H1 (cell line): ENCODE measurements at regions not wholly inside any gene's neighbourhood (a gene's known extent, or its start where the extent isn't known, plus 50 kb on each side); places are given as distances from the start of the nearest gene placed in this dataset.

Source experiments
- BRCA1 ChIP-seq: IDR thresholded peaks from 2 replicates; pipeline ENCODE4 v1.6.1; 2012; ENCODE audit warnings: low read depth, low read length, improper control_type of control experiment
- CHD2 ChIP-seq: IDR thresholded peaks from 2 replicates; pipeline ENCODE4 v1.6.1; 2012; ENCODE audit warnings: low read length, improper control_type of control experiment
- CTCF ChIP-seq, 3 experiments: IDR thresholded peaks; 1 replicate in 2 of 3; 2 replicates in 1 of 3; pipeline versions ENCODE4 v1.5.1 to v1.6.1; 2011; ENCODE audit warnings: low read length in 3 of 3, mild to moderate bottlenecking in 3 of 3, inconsistent platforms in 2 of 3, low read depth in 1 of 3, moderate library complexity in 1 of 3; ENCODE audit not compliant: insufficient read depth in 1 of 3; ENCODE audit errors: control extremely low read depth in 1 of 3
- EZH2 ChIP-seq: fragments of 200-600 bp; sonication (generic); IDR thresholded peaks from 2 replicates; pipeline ENCODE4 v1.7.1; 2012; ENCODE audit warnings: low read depth, mild to moderate bottlenecking, moderate library complexity, low read length, inconsistent platforms; ENCODE audit not compliant: severe bottlenecking
- GABPA ChIP-seq: IDR thresholded peaks from 2 replicates; pipeline ENCODE4 v1.6.1; 2011; ENCODE audit warnings: mild to moderate bottlenecking, low read length, moderate library complexity, borderline replicate concordance; ENCODE audit not compliant: insufficient read depth
- KDM1A ChIP-seq: fragments of 200-600, 300-600 bp; sonication (generic); IDR thresholded peaks from 2 replicates; pipeline ENCODE4 v1.7.1; 2016; ENCODE audit warnings: mild to moderate bottlenecking, low read length, borderline replicate concordance
- MAX ChIP-seq: IDR thresholded peaks from 2 replicates; pipeline ENCODE4 v1.6.1; 2012; ENCODE audit warnings: inconsistent platforms
- POLR2A ChIP-seq, 2 experiments: IDR thresholded peaks; 1 replicate in 1 of 2; 2 replicates in 1 of 2; pipeline ENCODE4 v1.6.1; 2011; ENCODE audit warnings: low read depth in 2 of 2, low read length in 2 of 2, mild to moderate bottlenecking in 2 of 2; ENCODE audit errors: control extremely low read depth in 1 of 2
- SIRT6 ChIP-seq: IDR thresholded peaks from one replicate; pipeline ENCODE4 v1.7.1; 2012; ENCODE audit warnings: low read length, inconsistent platforms
- TBP ChIP-seq: IDR thresholded peaks from 2 replicates; pipeline ENCODE4 v1.6.1; 2011; ENCODE audit warnings: low read depth, low read length, improper control_type of control experiment
- TCF12 ChIP-seq: IDR thresholded peaks from 2 replicates; pipeline ENCODE4 v1.6.1; 2011; ENCODE audit warnings: low read depth, mild to moderate bottlenecking, low read length
- USF2 ChIP-seq: IDR thresholded peaks from 2 replicates; pipeline ENCODE4 v1.6.1; 2011; ENCODE audit warnings: low read length, improper control_type of control experiment
- TF ChIP-seq, protein P1 (sequence below): IDR thresholded peaks from 2 replicates; pipeline ENCODE4 v1.6.1; 2012; ENCODE audit warnings: low read length, inconsistent platforms

- no peak for TF ChIP-seq POLR2A (IDR thresholded peaks at IDR 0.05; ENCODE audit: control extremely low read depth in 1 of 2, low read depth in 2 of 2, low read length in 2 of 2)
- TF ChIP-seq CTCF (IDR thresholded peaks at IDR 0.05; ENCODE audit: control extremely low read depth in 1 of 3, insufficient read depth in 1 of 3, low read depth in 1 of 3, low read length in 3 of 3), result no peak
- TF ChIP-seq KDM1A, result no peak
- no peak for TF ChIP-seq TCF12
- no peak for TF ChIP-seq TBP
- TF ChIP-seq SIRT6, result no peak
- no peak for TF ChIP-seq BRCA1
- no peak for TF ChIP-seq EZH2
- no peak for TF ChIP-seq GABPA
- no peak for TF ChIP-seq USF2
- no peak for TF ChIP-seq CHD2
- TF ChIP-seq MAX, result no peak
- TF ChIP-seq, protein P1, sequence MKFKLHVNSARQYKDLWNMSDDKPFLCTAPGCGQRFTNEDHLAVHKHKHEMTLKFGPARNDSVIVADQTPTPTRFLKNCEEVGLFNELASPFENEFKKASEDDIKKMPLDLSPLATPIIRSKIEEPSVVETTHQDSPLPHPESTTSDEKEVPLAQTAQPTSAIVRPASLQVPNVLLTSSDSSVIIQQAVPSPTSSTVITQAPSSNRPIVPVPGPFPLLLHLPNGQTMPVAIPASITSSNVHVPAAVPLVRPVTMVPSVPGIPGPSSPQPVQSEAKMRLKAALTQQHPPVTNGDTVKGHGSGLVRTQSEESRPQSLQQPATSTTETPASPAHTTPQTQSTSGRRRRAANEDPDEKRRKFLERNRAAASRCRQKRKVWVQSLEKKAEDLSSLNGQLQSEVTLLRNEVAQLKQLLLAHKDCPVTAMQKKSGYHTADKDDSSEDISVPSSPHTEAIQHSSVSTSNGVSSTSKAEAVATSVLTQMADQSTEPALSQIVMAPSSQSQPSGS, result no peak
Observed at GRCh38 chr12:124660851-124661250, 93.4 kb upstream of the NCOR2 start.
